NB4 (cell line): ENCODE measurements at regions not wholly inside any gene's neighbourhood (a gene's known extent, or its start where the extent isn't known, plus 50 kb on each side); places are given as distances from the start of the nearest gene placed in this dataset.

Experiments used
- MYC ChIP-seq: IDR thresholded peaks from 2 replicates; pipeline ENCODE4 v1.6.1; 2011; ENCODE audit warnings: low read depth, low read length
- TF ChIP-seq, protein P1 (sequence below): IDR thresholded peaks from one replicate; pipeline ENCODE4 v1.5.1; 2012; ENCODE audit warnings: low read depth, low read length

GRCh38 chr5:33146881-33147280, 293.9 kb upstream of the TARS1 start:
- TF ChIP-seq, protein P1, sequence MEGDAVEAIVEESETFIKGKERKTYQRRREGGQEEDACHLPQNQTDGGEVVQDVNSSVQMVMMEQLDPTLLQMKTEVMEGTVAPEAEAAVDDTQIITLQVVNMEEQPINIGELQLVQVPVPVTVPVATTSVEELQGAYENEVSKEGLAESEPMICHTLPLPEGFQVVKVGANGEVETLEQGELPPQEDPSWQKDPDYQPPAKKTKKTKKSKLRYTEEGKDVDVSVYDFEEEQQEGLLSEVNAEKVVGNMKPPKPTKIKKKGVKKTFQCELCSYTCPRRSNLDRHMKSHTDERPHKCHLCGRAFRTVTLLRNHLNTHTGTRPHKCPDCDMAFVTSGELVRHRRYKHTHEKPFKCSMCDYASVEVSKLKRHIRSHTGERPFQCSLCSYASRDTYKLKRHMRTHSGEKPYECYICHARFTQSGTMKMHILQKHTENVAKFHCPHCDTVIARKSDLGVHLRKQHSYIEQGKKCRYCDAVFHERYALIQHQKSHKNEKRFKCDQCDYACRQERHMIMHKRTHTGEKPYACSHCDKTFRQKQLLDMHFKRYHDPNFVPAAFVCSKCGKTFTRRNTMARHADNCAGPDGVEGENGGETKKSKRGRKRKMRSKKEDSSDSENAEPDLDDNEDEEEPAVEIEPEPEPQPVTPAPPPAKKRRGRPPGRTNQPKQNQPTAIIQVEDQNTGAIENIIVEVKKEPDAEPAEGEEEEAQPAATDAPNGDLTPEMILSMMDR = no peak
- no peak for TF ChIP-seq MYC
